ENCODE measurements at regions not wholly inside any gene's neighbourhood (a gene's known extent, or its start where the extent isn't known, plus 50 kb on each side); places are given as distances from the start of the nearest gene placed in this dataset.

- H3K36me3 Mint-ChIP-seq (ENCODE audit: insufficient read depth, unreplicated experiment): no peaks in the 10 kb centered on the region
- H3K9me3 Mint-ChIP-seq (ENCODE audit: low read depth, unreplicated experiment): no peaks in the 10 kb centered on the region
- H3K4me1 Mint-ChIP-seq (ENCODE audit: low read depth, unreplicated experiment): peaks cover 1% of the 10 kb centered on the region
- TSS peak; percentile 99 for BruUV-seq (replicated peaks)
- H3K27me3 Mint-ChIP-seq (ENCODE audit: unreplicated experiment): no peaks in the 10 kb centered on the region
- CTCF ChIA-PET: interaction anchor here (1.2 to 1.3 kb wide), 2 partner anchors 26 to 174 kb away, joined by 3 read pairs; partner anchors contain the start of gene PCTP
- no peak for TF ChIP-seq CTCF (IDR thresholded peaks at IDR 0.05; ENCODE audit: unreplicated experiment)
- H3K27ac Mint-ChIP-seq (ENCODE audit: unreplicated experiment): no peak overlapping the region
- peak; percentile 33 for DNase-seq
- H3K4me3 Mint-ChIP-seq (ENCODE audit: low read depth, unreplicated experiment): no peak overlapping the region
- intact Hi-C loops (cut with micrococcal nuclease; ENCODE audit: unreplicated experiment): loop anchor here (1.0 kb wide), 1 partner anchor 8 kb away; no protein-coding TSS in a partner anchor
Measured at GRCh38 chr17:55576237-55576995, 65.2 kb upstream of the SMIM36 start.

- Mint-ChIP-seq H3K27me3 (ENCODE audit: unreplicated experiment) (no peaks in the 10 kb centered on the region), H3K27ac (ENCODE audit: unreplicated experiment) (no peak overlapping the region), H3K36me3 (ENCODE audit: insufficient read depth, unreplicated experiment) (no peaks in the 10 kb centered on the region), H3K4me1 (ENCODE audit: low read depth, unreplicated experiment) (no peaks in the 10 kb centered on the region), H3K4me3 (ENCODE audit: low read depth, unreplicated experiment) (no peak overlapping the region), H3K9me3 (ENCODE audit: low read depth, unreplicated experiment) (no peaks in the 10 kb centered on the region)
- intact Hi-C loops (cut with micrococcal nuclease; ENCODE audit: unreplicated experiment): no loop called here
- TF ChIP-seq CTCF (IDR thresholded peaks at IDR 0.05; ENCODE audit: unreplicated experiment): no peak
- no TSS peak for BruUV-seq (replicated peaks)
- no peak for DNase-seq
- CTCF ChIA-PET: no interaction called here
Measured at GRCh38 chr17:55575058-55575636, 63.9 kb upstream of the SMIM36 start.

- BruUV-seq (replicated peaks): no TSS peak
- H3K27me3 Mint-ChIP-seq (ENCODE audit: unreplicated experiment): no peaks in the 10 kb centered on the region
- no peak for DNase-seq
- H3K4me3 Mint-ChIP-seq (ENCODE audit: low read depth, unreplicated experiment): no peak overlapping the region
- no peaks in the 10 kb centered on the region for H3K9me3 Mint-ChIP-seq (ENCODE audit: low read depth, unreplicated experiment)
- intact Hi-C loops (cut with micrococcal nuclease; ENCODE audit: unreplicated experiment): no loop called here
- no peak overlapping the region for H3K27ac Mint-ChIP-seq (ENCODE audit: unreplicated experiment)
- H3K36me3 Mint-ChIP-seq (ENCODE audit: insufficient read depth, unreplicated experiment): no peaks in the 10 kb centered on the region
- CTCF ChIA-PET: no interaction called here
- peaks cover 4% of the 10 kb centered on the region for H3K4me1 Mint-ChIP-seq (ENCODE audit: low read depth, unreplicated experiment)
- TF ChIP-seq CTCF (IDR thresholded peaks at IDR 0.05; ENCODE audit: unreplicated experiment): no peak
Measured at GRCh38 chr17:55572599-55572998, 61.3 kb upstream of the SMIM36 start.

- no TSS peak for BruUV-seq (replicated peaks)
- H3K27me3 Mint-ChIP-seq (ENCODE audit: unreplicated experiment): no peaks in the 10 kb centered on the region
- CTCF ChIA-PET: no interaction called here
- no peak for TF ChIP-seq CTCF (IDR thresholded peaks at IDR 0.05; ENCODE audit: unreplicated experiment)
- H3K4me1 Mint-ChIP-seq (ENCODE audit: low read depth, unreplicated experiment): peaks cover 8% of the 10 kb centered on the region
- H3K36me3 Mint-ChIP-seq (ENCODE audit: insufficient read depth, unreplicated experiment): no peaks in the 10 kb centered on the region
- H3K27ac Mint-ChIP-seq (ENCODE audit: unreplicated experiment): no peak overlapping the region
- intact Hi-C loops (cut with micrococcal nuclease; ENCODE audit: unreplicated experiment): no loop called here
- no peak for DNase-seq
- H3K9me3 Mint-ChIP-seq (ENCODE audit: low read depth, unreplicated experiment): no peaks in the 10 kb centered on the region
- no peak overlapping the region for H3K4me3 Mint-ChIP-seq (ENCODE audit: low read depth, unreplicated experiment)
Measured at GRCh38 chr17:55572139-55572538, 60.9 kb upstream of the SMIM36 start.
